Colonic mucosa (tissue), 4 donors: ENCODE measurements at regions not wholly inside any gene's neighbourhood (a gene's known extent, or its start where the extent isn't known, plus 50 kb on each side); places are given as distances from the start of the nearest gene placed in this dataset.

Experiments used
- DNase-seq: peaks from one replicate; pipeline ENCODE4 v3.0.0-alpha.2; 2020
- H3K27ac ChIP-seq: fragments of 200-600 bp; one replicate; pipeline ENCODE4 v1.8.0; 2021
- H3K27me3 ChIP-seq: fragments of 200-600 bp; one replicate; pipeline ENCODE4 v1.8.0; 2021
- H3K36me3 ChIP-seq: fragments of 200-600 bp; one replicate; pipeline ENCODE4 v1.8.0; 2021
- H3K4me1 ChIP-seq: fragments of 200-600 bp; one replicate; pipeline ENCODE4 v1.8.0; 2021; ENCODE audit warnings: mild to moderate bottlenecking
- H3K4me3 ChIP-seq: fragments of 200-600 bp; one replicate; pipeline ENCODE4 v1.8.0; 2021
- H3K9ac ChIP-seq, 2 donors: one replicate each; pipeline ENCODE4 v1.7.0; 2013; ENCODE audit warnings: control low read depth in 2 of 2, low read depth in 2 of 2, low read length in 2 of 2
- H3K9me3 ChIP-seq: fragments of 200-600 bp; one replicate; pipeline ENCODE4 v1.8.0; 2021
- intact Hi-C: fragments of 100-400 bp; cut with DNase I; formaldehyde crosslinking; loops from one replicate; pipeline ENCODE4 v1.14.1; 2022
- TF ChIP-seq, protein P1 (sequence below): fragments of 200-600 bp; IDR thresholded peaks from one replicate; pipeline ENCODE4 v1.8.0; 2022; ENCODE audit warnings: antibody characterized with exemption, mild to moderate bottlenecking
- donor health status: healthy.
- donor health status: DM: no; HTN: no; CAD: no.
- donor health status: DM: no; HTN: no; CAD: no.

DNA sequence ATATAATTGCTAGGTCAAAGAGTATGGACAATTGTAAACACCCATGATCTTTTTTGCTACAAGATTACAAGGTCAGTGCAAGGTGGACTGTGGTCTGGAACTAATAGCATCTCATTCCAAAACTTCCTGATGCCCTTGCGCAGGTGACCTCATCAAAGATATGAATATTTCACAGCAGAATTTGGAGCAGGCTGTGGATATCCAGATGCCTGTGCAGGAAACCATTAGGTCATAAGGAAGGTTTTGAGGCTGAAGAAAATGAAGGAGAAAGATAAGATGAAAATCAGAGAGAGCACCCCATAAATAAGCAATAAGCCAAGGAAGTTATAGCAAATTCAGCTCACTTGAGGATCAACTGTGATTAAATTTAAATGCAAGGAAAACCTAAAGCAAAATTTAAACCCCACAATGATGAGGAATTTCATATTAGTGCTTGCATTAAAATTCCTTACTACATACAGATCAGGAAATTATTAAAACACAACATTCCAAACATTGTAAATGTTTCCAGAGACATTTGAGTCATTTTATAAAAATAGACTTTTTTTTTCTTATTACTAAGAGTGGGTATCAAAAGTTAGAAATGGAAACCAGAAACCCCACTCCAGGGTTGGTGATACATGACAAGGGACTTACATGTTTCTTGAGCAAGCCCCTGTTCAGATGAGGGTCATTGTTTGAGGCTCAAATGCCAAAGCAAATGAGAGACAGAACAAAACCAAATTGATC lies 100.7 kb upstream of the FAM9C start:
- H3K27me3 ChIP-seq = no peaks in the 10 kb centered on the region
- TF ChIP-seq, protein P1, sequence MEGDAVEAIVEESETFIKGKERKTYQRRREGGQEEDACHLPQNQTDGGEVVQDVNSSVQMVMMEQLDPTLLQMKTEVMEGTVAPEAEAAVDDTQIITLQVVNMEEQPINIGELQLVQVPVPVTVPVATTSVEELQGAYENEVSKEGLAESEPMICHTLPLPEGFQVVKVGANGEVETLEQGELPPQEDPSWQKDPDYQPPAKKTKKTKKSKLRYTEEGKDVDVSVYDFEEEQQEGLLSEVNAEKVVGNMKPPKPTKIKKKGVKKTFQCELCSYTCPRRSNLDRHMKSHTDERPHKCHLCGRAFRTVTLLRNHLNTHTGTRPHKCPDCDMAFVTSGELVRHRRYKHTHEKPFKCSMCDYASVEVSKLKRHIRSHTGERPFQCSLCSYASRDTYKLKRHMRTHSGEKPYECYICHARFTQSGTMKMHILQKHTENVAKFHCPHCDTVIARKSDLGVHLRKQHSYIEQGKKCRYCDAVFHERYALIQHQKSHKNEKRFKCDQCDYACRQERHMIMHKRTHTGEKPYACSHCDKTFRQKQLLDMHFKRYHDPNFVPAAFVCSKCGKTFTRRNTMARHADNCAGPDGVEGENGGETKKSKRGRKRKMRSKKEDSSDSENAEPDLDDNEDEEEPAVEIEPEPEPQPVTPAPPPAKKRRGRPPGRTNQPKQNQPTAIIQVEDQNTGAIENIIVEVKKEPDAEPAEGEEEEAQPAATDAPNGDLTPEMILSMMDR = no peak
- no peaks in the 10 kb centered on the region for H3K4me1 ChIP-seq
- no peaks in the 10 kb centered on the region for H3K9me3 ChIP-seq
- H3K4me3 ChIP-seq = no peak overlapping the region
- H3K27ac ChIP-seq = no peak overlapping the region
- H3K36me3 ChIP-seq = no peaks in the 10 kb centered on the region
- intact Hi-C loops = no loop called here
- no peak overlapping the region for H3K9ac ChIP-seq
- no peak for DNase-seq

DNA sequence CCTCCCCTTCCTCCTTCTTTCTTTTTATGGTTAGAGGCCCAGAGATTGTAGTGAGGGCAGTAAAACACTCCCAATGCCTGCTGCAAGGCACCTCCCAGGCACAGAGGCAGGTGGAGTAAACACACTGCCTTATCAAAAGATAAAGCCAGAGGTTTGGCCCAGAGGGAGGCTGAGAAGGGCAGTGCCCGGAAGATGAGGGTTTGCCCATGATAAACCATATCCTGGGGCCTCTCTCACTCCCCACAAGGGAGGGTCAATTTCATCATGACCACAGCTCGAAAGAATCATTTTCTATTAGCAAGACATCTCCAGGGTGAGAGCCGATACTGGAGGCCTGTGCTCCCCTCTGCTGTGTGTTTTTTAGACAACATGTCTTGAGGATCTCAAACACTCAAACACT lies 98.5 kb upstream of the FAM9C start:
- no peaks in the 10 kb centered on the region for H3K27me3 ChIP-seq
- peak; percentile 74 for DNase-seq
- intact Hi-C loops = no loop called here
- H3K36me3 ChIP-seq = no peaks in the 10 kb centered on the region
- H3K27ac ChIP-seq = peak overlapping the region; percentile 65
- H3K4me3 ChIP-seq = no peak overlapping the region
- no peaks in the 10 kb centered on the region for H3K9me3 ChIP-seq
- H3K4me1 ChIP-seq = no peaks in the 10 kb centered on the region
- H3K9ac ChIP-seq = peak overlapping the region in 1 of 2 donors; percentile 46
- TF ChIP-seq, protein P1 = no peak

DNA sequence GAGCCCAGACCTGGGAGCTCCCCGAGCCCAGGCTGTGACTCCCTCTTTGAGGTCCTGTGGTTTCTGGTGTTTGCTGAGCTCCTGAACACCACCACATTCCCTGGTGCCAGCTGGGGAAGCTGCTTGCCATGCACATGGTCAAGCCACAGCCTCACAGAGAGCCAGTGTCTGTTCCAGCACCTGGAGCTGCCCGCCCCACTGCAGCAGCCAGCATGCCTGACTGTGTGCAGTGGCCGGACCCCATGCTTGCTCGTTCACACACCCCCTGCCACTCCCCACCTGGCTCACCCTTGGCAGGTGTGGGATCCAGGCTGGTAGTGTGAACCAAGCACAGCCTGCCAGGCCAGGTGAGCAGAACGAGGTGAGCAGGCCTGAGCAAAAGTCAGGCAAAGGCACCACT lies 95.6 kb upstream of the FAM9C start:
- DNase-seq = no peak
- TF ChIP-seq, protein P1 = no peak
- no peaks in the 10 kb centered on the region for H3K27me3 ChIP-seq

DNA sequence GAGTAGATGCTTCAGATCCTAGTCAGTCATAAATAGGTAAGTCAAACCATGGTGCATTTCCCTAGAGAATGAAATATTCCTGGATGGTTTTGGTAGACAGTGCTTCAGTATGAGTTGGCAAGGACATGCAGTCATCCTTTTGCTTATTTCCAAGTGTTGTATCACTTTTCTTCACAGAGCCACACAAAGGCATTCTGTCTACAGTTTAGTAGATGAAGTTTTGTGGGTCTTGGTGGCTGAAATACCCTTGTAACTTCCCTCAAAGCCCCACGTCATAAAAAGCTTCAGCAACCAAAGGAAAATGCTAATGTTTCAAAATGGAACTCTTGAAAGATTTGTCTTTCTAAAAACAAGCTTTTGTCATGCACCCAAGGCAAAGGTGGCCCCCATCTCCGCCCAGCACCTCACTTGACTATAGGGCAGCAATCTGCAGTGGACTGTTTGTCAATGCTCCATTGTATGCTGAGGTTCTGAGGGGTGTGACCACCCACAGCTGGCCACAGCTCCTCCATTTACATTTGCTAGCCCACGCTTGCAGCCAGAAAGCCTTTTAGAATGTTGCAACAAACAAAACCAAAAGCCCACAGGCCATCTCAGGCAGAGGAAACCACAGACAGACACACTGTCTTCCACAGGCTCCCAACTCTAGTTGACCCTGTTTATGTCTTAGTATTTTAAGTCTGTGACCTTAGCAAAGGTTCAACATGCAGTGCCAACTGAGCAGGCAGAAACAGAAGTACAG lies 87.1 kb upstream of the FAM9C start:
- Histone ChIP-seq H3K9me3 (no peaks in the 10 kb centered on the region), H3K27ac (no peak overlapping the region), H3K27me3 (no peaks in the 10 kb centered on the region), H3K36me3 (no peaks in the 10 kb centered on the region), H3K4me1 (no peaks in the 10 kb centered on the region), H3K9ac (no peak overlapping the region), H3K4me3 (no peak overlapping the region)
- TF ChIP-seq, protein P1 = no peak
- DNase-seq = no peak
- intact Hi-C loops = no loop called here

More for the DNA sequence above, 95.6 kb upstream of the FAM9C start:
- Histone ChIP-seq H3K4me1 (no peaks in the 10 kb centered on the region), H3K9ac (no peak overlapping the region), H3K36me3 (no peaks in the 10 kb centered on the region), H3K9me3 (no peaks in the 10 kb centered on the region), H3K27ac (no peak overlapping the region), H3K4me3 (no peak overlapping the region)
- intact Hi-C loops = no loop called here

DNA sequence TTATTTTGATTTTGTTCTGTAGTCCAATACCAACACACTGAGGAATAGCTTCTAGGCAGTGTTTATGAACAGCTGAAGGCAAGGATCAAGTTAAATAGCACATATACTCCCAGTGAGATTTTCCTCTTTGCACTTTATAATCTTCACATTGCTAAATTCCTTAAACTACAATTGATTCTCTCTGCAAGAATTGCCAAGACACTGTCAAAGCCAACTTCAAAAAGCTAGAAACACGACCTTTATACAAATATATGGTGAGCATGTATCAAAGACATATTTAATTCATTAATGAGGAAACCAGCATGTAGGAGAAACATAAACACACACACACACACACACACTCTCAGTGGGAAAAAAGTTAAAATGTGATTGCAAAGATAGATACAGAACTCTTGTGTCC lies 86.4 kb upstream of the FAM9C start:
- H3K36me3 ChIP-seq = no peaks in the 10 kb centered on the region
- H3K27me3 ChIP-seq = no peaks in the 10 kb centered on the region
- intact Hi-C loops = no loop called here
- no peaks in the 10 kb centered on the region for H3K9me3 ChIP-seq
- H3K27ac ChIP-seq = no peak overlapping the region
- H3K4me3 ChIP-seq = no peak overlapping the region
- TF ChIP-seq, protein P1 = no peak
- no peak for DNase-seq
- H3K9ac ChIP-seq = no peak overlapping the region
- no peaks in the 10 kb centered on the region for H3K4me1 ChIP-seq
